Mammary epithelial cell (primary cell): ENCODE measurements at regions not wholly inside any gene's neighbourhood (a gene's known extent, or its start where the extent isn't known, plus 50 kb on each side); places are given as distances from the start of the nearest gene placed in this dataset.

Source experiments
- CTCF ChIP-seq, 2 donors: IDR thresholded peaks in 1 of 2; conservative IDR thresholded peaks in 1 of 2; 2 replicates each; pipeline ENCODE4 v1.5.1; 2011 to 2012; ENCODE audit warnings: inconsistent platforms in 2 of 2, low read length in 2 of 2, mild to moderate bottlenecking in 2 of 2, control low read depth in 1 of 2, low read depth in 1 of 2; ENCODE audit not compliant: insufficient read depth in 1 of 2; ENCODE audit errors: extremely low read depth in 1 of 2
- EZH2 ChIP-seq: IDR thresholded peaks from 2 replicates; pipeline ENCODE4 v1.6.1; 2012; ENCODE audit warnings: low read length, inconsistent platforms, borderline replicate concordance

DNA sequence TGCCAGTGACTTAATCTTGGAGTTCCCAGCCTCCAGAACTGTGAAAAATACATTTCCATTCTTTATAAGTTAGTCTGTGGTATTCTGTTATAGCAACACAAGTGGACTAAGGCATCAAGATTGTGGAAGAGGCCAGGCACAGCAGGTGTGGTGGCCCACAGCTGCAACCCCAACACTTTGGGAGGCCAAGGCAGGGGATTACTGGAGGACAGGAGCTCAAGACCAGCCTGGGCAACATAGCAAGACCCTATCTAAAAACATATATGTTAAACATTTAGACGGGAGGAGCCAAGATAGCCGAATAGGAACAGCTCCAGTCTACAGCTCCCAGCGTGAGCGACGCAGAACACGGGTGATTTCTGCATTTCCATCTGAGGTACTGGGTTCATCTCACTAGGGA lies 310.4 kb downstream of the FOXO1 start:
- TF ChIP-seq CTCF (conservative IDR thresholded peaks at IDR 0.05 in 1 of 2, IDR thresholded peaks at IDR 0.05 in 1 of 2; ENCODE audit: extremely low read depth in 1 of 2, insufficient read depth in 1 of 2, low read depth in 1 of 2, low read length in 2 of 2) (no peak), EZH2 (no peak)
